ENCODE measurements at regions not wholly inside any gene's neighbourhood (a gene's known extent, or its start where the extent isn't known, plus 50 kb on each side); places are given as distances from the start of the nearest gene placed in this dataset.

DNA sequence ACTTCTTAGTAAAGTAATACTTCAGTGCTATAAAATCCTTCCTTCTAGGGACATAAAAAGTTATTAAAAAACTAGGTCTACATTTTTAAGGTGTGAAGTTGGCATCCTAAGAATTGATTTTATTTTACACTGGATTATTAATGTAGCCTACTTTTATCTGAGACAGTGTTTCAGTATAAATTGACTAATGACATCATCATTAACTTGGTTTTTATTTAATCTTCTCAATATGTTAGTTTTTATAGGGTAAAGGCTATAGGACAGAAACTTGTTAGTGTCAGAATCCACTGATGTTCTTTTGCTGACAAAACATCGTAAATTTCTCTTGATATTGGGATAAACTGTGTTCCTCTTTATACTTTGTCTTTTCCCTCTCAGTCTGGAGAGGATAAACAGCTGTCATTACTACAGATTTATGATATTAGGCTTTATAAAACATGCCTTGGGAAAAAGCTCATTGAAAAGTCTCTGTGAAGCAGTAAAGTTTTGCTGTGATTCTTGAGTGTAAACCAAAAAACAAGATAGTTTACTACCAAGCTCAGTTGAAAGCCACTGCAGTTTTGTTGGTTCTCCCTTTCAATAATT lies 569.9 kb downstream of the EPHA4 start:
- Histone ChIP-seq H3K27ac (no peak overlapping the region), H3K36me3 (no peaks in the 10 kb centered on the region), H3K4me3 (no peak overlapping the region), H3K9me3 (no peaks in the 10 kb centered on the region), H3K4me1 (replicated peaks) (no peaks in the 10 kb centered on the region), H3K27me3 (replicated peaks; ENCODE audit: insufficient read depth) (no peaks in the 10 kb centered on the region)
- no peak for DNase-seq (ENCODE audit: low spot score)
- WGBS: 0% methylated on average over 1 of the region's 1 CpG
- intact Hi-C loops (cut with DNase I): no loop called here
- TF ChIP-seq, protein P1, sequence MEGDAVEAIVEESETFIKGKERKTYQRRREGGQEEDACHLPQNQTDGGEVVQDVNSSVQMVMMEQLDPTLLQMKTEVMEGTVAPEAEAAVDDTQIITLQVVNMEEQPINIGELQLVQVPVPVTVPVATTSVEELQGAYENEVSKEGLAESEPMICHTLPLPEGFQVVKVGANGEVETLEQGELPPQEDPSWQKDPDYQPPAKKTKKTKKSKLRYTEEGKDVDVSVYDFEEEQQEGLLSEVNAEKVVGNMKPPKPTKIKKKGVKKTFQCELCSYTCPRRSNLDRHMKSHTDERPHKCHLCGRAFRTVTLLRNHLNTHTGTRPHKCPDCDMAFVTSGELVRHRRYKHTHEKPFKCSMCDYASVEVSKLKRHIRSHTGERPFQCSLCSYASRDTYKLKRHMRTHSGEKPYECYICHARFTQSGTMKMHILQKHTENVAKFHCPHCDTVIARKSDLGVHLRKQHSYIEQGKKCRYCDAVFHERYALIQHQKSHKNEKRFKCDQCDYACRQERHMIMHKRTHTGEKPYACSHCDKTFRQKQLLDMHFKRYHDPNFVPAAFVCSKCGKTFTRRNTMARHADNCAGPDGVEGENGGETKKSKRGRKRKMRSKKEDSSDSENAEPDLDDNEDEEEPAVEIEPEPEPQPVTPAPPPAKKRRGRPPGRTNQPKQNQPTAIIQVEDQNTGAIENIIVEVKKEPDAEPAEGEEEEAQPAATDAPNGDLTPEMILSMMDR (IDR thresholded peaks at IDR 0.05): no peak
- TF ChIP-seq POLR2A (IDR thresholded peaks at IDR 0.05) (no peak), POLR2AphosphoS5 (IDR thresholded peaks at IDR 0.05) (no peak)

DNA sequence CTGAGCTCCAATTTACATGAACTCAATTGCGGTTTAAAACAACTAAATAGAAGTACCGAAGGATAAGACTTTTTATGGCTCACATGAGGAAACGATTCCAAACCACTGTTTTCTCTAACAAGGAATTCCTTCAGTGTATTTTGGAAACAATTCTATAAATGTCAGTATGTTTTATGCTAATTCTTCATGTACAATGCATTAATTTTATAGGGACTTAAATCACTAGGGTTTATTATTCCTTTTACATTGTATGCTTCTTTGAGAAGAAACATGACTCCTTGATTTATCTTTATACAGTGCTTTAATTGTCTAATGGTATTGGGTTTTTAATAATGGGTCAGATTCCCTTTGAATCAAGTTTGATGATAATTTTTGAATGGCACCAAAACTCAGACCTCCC lies 566.8 kb downstream of the EPHA4 start:
- Histone ChIP-seq H3K4me3 (no peak overlapping the region), H3K36me3 (no peaks in the 10 kb centered on the region), H3K4me1 (replicated peaks) (no peaks in the 10 kb centered on the region), H3K27me3 (replicated peaks; ENCODE audit: insufficient read depth) (no peaks in the 10 kb centered on the region), H3K27ac (no peak overlapping the region), H3K9me3 (no peaks in the 10 kb centered on the region)
- 47% methylated on average over 3 of the region's 3 CpGs for WGBS
- TF ChIP-seq POLR2A (IDR thresholded peaks at IDR 0.05) (no peak), POLR2AphosphoS5 (IDR thresholded peaks at IDR 0.05) (no peak)
- TF ChIP-seq, protein P1 (IDR thresholded peaks at IDR 0.05): no peak
- intact Hi-C loops (cut with DNase I): no loop called here
- DNase-seq (ENCODE audit: low spot score): no peak

DNA sequence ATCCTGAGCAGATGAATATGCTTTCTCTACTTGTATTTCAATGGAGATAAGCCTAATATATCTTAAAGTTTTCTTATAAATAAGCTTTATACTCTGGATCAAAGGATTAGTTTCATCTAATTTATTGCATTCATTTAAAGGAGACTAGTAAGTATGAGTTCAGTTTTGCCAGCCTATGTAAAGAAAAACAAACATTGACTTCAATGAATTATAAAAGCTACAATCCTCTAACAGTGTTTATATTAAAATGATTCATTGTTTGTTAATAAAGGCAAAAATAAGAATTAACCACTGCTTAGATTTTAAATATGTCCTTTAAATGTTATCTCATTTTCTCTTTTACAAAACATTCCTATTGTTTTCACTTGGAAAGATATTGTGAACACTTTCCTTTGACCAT lies 566.0 kb downstream of the EPHA4 start:
- no peak overlapping the region for H3K27ac ChIP-seq
- H3K9me3 ChIP-seq: no peaks in the 10 kb centered on the region
- H3K36me3 ChIP-seq: no peaks in the 10 kb centered on the region
- H3K27me3 ChIP-seq (replicated peaks; ENCODE audit: insufficient read depth): no peaks in the 10 kb centered on the region
- no peaks in the 10 kb centered on the region for H3K4me1 ChIP-seq (replicated peaks)
- TF ChIP-seq, protein P1 (IDR thresholded peaks at IDR 0.05): no peak
- TF ChIP-seq POLR2A (IDR thresholded peaks at IDR 0.05) (no peak), POLR2AphosphoS5 (IDR thresholded peaks at IDR 0.05) (no peak)
- intact Hi-C loops (cut with DNase I): no loop called here
- H3K4me3 ChIP-seq: no peak overlapping the region
- DNase-seq (ENCODE audit: low spot score): no peak

DNA sequence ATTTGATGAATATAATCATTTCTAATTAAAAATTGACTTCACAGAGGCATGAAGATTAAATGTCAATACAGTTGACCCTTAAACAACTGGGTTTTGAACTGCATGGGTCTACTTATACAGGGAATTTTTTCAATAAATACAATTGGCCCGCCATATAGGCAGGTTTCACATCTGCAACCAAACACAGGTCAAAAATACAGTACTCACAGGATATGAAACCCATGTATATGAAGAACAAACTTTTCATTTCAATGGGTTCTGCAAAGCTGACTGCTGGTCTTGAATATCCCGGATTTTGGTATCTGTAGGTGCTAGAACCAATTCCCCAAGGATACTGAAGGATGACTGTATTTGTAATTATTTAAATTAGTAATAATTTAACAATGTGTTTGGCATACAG lies 555.6 kb downstream of the EPHA4 start:
- 96% methylated on average over 2 of the region's 2 CpGs for WGBS
- Histone ChIP-seq H3K9me3 (no peaks in the 10 kb centered on the region), H3K27me3 (replicated peaks; ENCODE audit: insufficient read depth) (no peaks in the 10 kb centered on the region), H3K36me3 (no peaks in the 10 kb centered on the region), H3K4me1 (replicated peaks) (no peaks in the 10 kb centered on the region), H3K4me3 (no peak overlapping the region), H3K27ac (no peak overlapping the region)
- intact Hi-C loops (cut with DNase I): no loop called here
- TF ChIP-seq, protein P1 (IDR thresholded peaks at IDR 0.05): no peak
- DNase-seq (ENCODE audit: low spot score): no peak

DNA sequence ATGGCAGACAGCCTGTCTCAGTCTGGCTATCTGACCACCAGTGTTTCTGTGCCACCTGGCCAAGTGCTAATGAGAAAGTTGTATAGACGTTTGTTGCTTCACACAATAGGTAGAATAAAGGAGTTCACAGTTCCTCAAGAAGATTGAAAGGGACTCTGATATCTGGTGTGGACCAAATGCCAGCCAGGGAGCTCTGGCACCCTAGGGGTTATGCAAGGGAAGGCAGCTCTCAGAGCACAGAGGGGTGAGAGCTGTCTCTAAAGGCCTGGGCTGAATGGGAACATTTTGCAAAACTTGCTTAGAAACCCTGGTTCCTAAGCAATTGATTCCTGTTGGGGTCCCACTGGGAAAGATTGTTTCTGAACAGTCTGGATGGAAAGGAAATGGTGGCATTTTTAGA lies 553.8 kb downstream of the EPHA4 start:
- no peak for DNase-seq (ENCODE audit: low spot score)
- 95% methylated on average over 1 of the region's 1 CpG for WGBS

More for the DNA sequence above, 553.8 kb downstream of the EPHA4 start:
- Histone ChIP-seq H3K27ac (no peak overlapping the region), H3K36me3 (no peaks in the 10 kb centered on the region), H3K27me3 (replicated peaks; ENCODE audit: insufficient read depth) (no peaks in the 10 kb centered on the region), H3K4me1 (replicated peaks) (no peaks in the 10 kb centered on the region), H3K4me3 (no peak overlapping the region), H3K9me3 (no peaks in the 10 kb centered on the region)
- intact Hi-C loops (cut with DNase I): no loop called here
- no peak for TF ChIP-seq POLR2AphosphoS5 (IDR thresholded peaks at IDR 0.05)
- TF ChIP-seq POLR2A (IDR thresholded peaks at IDR 0.05): no peak
- TF ChIP-seq, protein P1 (IDR thresholded peaks at IDR 0.05): no peak
